ENCODE measurements at regions not wholly inside any gene's neighbourhood (a gene's known extent, or its start where the extent isn't known, plus 50 kb on each side); places are given as distances from the start of the nearest gene placed in this dataset.

- TF ChIP-seq FOXA1 (IDR thresholded peaks at IDR 0.05): no peak
- no peak for TF ChIP-seq FOXA1 (CRISPR knock-in tag; IDR thresholded peaks at IDR 0.05)
- no peak for TF ChIP-seq E2F5 (CRISPR knock-in tag; conservative IDR thresholded peaks at IDR 0.05)
- no peak for TF ChIP-seq FOSL1 (CRISPR knock-in tag; IDR thresholded peaks at IDR 0.05; ENCODE audit: borderline replicate concordance)
- TF ChIP-seq ARID5B (CRISPR knock-in tag; IDR thresholded peaks at IDR 0.05): no peak
- no peak for TF ChIP-seq KAT2B (IDR thresholded peaks at IDR 0.05; ENCODE audit: borderline replicate concordance, low read depth, low read length)
Measured at GRCh38 chrX:45766981-45767501, 566.4 kb upstream of the DIPK2B start (continued).

GRCh38 chrX:45765767-45766166 is 565.1 kb upstream of the DIPK2B start:
- H2AFZ ChIP-seq (ENCODE audit: low read length): no peak overlapping the region
- ATAC-seq (no peak), DNase-seq (ENCODE audit: low spot score) (no peak), FAIRE-seq (no peak)
- WGBS (ENCODE audit: low lambda C conversion rate): 97% methylated on average over 4 of the region's 4 CpGs
- H3K36me3 ChIP-seq (replicated peaks in 1 of 2; ENCODE audit: control insufficient read depth in 1 of 2, insufficient read depth in 2 of 2, low read length in 2 of 2): no peaks in the 10 kb centered on the region; a peak in 1 of 5 replicates
- no peak overlapping the region for H3K4me2 ChIP-seq (ENCODE audit: low read depth, low read length)
- peaks cover 16% of the 10 kb centered on the region for H3K4me1 ChIP-seq (ENCODE audit: insufficient read depth, low read length)
- intact Hi-C loops (cut with micrococcal nuclease; ENCODE audit: unreplicated experiment) (no loop called here), in situ Hi-C loops (cut with HindIII; ENCODE audit: extremely low pct_ligation_motif_present, low pct_unique_long_range_greater_than_20kb) (loop anchor here (25.0 kb wide), 1 partner anchor 253 kb away; no protein-coding TSS in a partner anchor)
- ChIA-PET POLR2A (no interaction called here), CTCF (ENCODE audit: low intra/inter-chr PET ratio, low total read pairs) (no interaction called here)
- H3K27me3 ChIP-seq (ENCODE audit: control insufficient read depth in 1 of 2, insufficient read depth in 2 of 2, low read length in 2 of 2): no peaks in the 10 kb centered on the region
- BruUV-seq (replicated peaks): no TSS peak
- no peaks in the 10 kb centered on the region for H4K20me1 ChIP-seq (ENCODE audit: insufficient read depth, low read length)
- no peak overlapping the region for H3K9ac ChIP-seq (ENCODE audit: insufficient read depth, low read depth, low read length)
- peaks cover 35% of the 10 kb centered on the region for H3K79me2 ChIP-seq (ENCODE audit: insufficient read depth, low read length)
- H3K4me3 ChIP-seq (replicated peaks in 1 of 3; ENCODE audit: insufficient read depth in 1 of 3, low read depth in 2 of 3, low read length in 3 of 3): no peak overlapping the region
- H3K27ac ChIP-seq (ENCODE audit: extremely low read length, insufficient read depth, low read length): no peak overlapping the region
- TF ChIP-seq FOXP4 (CRISPR knock-in tag; IDR thresholded peaks at IDR 0.05) (no peak), RBM39 (IDR thresholded peaks at IDR 0.05; ENCODE audit: low read depth, low read length, poor library complexity, severe bottlenecking) (no peak), SRF (IDR thresholded peaks at IDR 0.05; ENCODE audit: low read depth, low read length) (no peak), MXD3 (CRISPR knock-in tag; IDR thresholded peaks at IDR 0.05) (no peak), ATF3 (CRISPR knock-in tag; IDR thresholded peaks at IDR 0.05) (no peak), IKZF4 (CRISPR knock-in tag; IDR thresholded peaks at IDR 0.05; ENCODE audit: borderline replicate concordance, low read depth, not compliant biosample characterization) (no peak), ZNF562 (CRISPR knock-in tag; IDR thresholded peaks at IDR 0.05; ENCODE audit: borderline replicate concordance) (no peak)
- no peaks in the 10 kb centered on the region for H3K9me3 ChIP-seq (ENCODE audit: low read length)
